AG09309 (cell line): ENCODE measurements at regions not wholly inside any gene's neighbourhood (a gene's known extent, or its start where the extent isn't known, plus 50 kb on each side); places are given as distances from the start of the nearest gene placed in this dataset.

Source experiments
- DNase-seq: peaks from one replicate; pipeline ENCODE4 v3.0.0-alpha.2; 2010; ENCODE audit warnings: low read depth
- H3K4me3 ChIP-seq: 2 replicates; pipeline ENCODE4 v1.5.1; 2011; ENCODE audit warnings: mild to moderate bottlenecking, low read depth, low read length, moderate library complexity; ENCODE audit not compliant: control insufficient read depth
- CTCF ChIP-seq: IDR thresholded peaks from 2 replicates; pipeline ENCODE4 v1.5.1; 2011; ENCODE audit warnings: mild to moderate bottlenecking, low read depth, low read length, inconsistent platforms; ENCODE audit not compliant: insufficient read depth, control insufficient read depth; ENCODE audit errors: missing control alignments

DNA sequence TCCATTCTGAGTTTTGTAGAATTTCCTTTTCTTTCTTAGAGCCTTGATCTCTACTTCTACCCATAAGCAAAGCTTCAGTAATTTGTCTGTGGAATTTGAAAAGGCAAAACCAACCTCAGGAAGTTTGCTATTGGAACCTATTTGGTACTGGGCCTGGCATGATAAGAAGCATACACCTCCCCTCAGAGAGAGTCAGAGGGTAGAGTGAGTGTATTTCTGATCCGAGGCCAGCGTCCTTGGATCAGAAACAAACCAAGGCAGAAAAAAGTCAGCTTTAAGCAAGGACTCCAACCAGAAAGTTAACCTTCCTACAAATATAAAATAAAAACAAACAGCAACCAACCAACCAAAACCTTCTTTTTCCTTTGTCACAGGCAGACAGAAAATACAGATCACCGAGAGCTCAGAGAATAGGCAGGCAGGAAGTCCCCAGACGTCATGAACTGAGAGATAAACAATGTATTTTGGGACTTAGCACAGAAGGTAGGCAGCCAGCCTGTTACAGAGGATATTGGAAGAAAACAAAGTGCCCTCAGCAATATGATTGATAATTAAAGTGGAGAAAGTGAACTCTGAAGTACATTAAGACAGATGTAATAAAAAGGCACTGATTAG, 141.5 kb downstream of the NEDD1 start:
- DNase-seq, result no peak
- TF ChIP-seq CTCF, result no peak
- H3K4me3 ChIP-seq, result no peak overlapping the region

- H3K4me3 ChIP-seq, result no peak overlapping the region
- DNase-seq, result no peak
- no peak for TF ChIP-seq CTCF
Measured at GRCh38 chr12:97050509-97050908, 143.5 kb downstream of the NEDD1 start.

DNA sequence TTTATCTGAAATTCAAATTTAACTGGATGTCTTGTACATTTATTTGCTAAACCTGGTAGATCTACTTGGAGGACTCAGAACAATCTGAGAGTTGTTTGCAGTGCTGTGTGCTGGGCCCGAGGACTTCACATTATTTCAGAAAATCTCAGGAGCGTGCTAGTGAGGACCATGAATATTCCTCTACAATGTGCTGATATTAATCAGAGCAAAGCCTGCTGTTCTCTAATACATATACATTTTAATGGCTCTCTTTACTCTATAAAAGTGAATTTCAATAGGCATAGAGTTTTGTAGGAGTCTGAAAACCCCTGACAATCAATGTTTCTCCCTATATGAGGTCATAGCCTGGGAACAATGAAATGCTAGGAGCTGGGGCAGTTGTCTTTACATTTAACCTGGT, 144.3 kb downstream of the NEDD1 start:
- no peak overlapping the region for H3K4me3 ChIP-seq
- TF ChIP-seq CTCF, result no peak
- DNase-seq, result no peak

- H3K4me3 ChIP-seq, result no peak overlapping the region
- no peak for DNase-seq
- no peak for TF ChIP-seq CTCF
Measured at GRCh38 chr12:97061171-97061570, 154.1 kb downstream of the NEDD1 start.

DNA sequence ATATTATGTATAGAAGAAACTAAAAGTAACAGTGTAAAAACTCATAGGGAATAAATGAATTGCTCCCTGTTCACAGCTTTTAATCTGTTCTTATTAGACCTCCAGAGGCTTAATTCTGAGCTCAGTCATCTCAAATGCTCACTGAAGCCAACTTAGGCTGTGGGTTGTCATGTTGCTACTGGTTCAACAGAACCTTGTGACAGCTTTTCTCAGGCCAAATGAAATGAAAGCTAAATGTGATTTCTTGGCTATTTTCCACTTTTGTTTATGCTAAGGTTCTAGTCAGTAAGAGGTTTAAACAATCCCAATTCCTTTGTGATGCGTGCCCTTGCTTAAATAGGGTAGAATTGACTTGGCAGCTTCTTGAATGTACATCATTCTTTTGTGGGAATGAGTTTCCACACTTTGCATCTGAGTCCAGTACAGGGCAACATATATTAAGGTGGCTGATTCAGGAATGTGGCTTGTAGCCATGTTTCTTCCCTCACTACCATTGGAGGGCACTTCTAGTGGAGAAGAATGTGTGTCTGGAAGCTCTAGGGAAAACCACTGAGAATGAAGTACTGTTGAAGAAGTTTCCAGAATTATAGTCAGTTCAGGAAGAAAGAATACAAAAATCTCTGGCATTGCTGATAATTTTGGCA, 156.4 kb downstream of the NEDD1 start:
- H3K4me3 ChIP-seq, result no peak overlapping the region
- no peak for DNase-seq
- no peak for TF ChIP-seq CTCF

DNA sequence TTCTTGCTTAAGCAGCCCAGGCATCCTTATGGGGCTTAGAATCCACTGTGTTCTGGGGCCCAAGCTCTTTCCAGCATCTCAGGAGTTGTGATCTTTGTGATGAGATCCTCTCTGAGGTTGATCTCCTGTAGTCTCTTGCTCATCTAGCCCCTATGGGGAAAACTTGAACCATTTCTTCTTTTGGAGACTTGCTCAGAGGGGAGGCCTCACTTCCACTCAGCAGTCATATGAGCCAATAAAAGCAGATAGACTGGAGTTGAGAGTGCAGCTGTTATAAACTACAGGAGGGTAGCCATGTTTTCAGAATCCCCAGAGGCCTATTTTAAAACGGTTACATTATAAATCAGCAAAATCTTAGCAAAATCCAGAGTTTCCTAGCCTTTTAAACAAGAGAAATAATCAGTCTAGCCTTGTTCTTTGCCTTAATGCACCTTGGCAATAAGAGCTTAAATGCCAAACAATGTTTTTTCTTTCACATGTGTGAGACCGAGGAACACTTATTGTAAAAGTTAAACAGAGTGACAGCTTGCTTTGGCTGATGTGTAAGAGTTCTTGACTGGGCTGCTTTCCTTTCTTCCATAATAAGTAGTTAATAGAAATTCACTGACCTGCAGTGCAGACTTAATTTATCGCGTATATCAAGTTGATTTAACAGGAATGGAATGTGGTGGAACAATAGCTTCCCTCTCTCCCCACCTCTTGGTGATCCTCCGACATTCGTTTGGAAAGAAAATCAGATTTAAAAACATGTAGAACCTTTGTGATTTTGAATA, 168.3 kb downstream of the NEDD1 start:
- no peak overlapping the region for H3K4me3 ChIP-seq
- TF ChIP-seq CTCF, result no peak
- no peak for DNase-seq
